GM12865 (cell line): ENCODE measurements at regions not wholly inside any gene's neighbourhood (a gene's known extent, or its start where the extent isn't known, plus 50 kb on each side); places are given as distances from the start of the nearest gene placed in this dataset.

ENCODE experiments used
- DNase-seq: peaks from one replicate; pipeline ENCODE4 v3.0.0; 2010; ENCODE audit warnings: low read depth
- H3K4me3 ChIP-seq: 2 replicates; pipeline ENCODE4 v1.5.1; 2011; ENCODE audit warnings: mild to moderate bottlenecking, low read depth, low read length, control low read depth
- TF ChIP-seq, protein P1 (sequence below): IDR thresholded peaks from 2 replicates; pipeline ENCODE4 v1.5.1; 2011; ENCODE audit warnings: low read length, control low read depth, low read depth, inconsistent platforms; ENCODE audit not compliant: insufficient read depth; ENCODE audit errors: missing control alignments

DNA sequence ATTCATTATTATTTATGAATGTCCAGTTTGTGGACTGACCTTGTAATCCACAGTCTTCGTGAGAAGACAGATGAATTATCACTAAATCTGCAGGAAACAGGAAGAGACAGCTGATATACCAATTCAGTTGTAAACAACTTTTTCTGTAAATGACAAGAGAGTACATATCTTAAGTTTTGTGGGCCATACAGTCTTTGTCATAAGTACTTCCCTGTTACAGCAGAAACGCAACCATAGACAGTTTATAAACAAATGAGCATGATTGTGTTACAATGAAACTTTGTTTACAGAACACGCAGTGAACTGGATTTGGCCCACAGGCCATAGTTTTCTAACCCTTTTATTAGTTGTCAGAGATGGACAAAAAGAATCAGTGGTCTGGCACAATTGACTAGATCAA is 443.4 kb downstream of the PDGFC start:
- no peak for DNase-seq
- TF ChIP-seq, protein P1, sequence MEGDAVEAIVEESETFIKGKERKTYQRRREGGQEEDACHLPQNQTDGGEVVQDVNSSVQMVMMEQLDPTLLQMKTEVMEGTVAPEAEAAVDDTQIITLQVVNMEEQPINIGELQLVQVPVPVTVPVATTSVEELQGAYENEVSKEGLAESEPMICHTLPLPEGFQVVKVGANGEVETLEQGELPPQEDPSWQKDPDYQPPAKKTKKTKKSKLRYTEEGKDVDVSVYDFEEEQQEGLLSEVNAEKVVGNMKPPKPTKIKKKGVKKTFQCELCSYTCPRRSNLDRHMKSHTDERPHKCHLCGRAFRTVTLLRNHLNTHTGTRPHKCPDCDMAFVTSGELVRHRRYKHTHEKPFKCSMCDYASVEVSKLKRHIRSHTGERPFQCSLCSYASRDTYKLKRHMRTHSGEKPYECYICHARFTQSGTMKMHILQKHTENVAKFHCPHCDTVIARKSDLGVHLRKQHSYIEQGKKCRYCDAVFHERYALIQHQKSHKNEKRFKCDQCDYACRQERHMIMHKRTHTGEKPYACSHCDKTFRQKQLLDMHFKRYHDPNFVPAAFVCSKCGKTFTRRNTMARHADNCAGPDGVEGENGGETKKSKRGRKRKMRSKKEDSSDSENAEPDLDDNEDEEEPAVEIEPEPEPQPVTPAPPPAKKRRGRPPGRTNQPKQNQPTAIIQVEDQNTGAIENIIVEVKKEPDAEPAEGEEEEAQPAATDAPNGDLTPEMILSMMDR: no peak
- H3K4me3 ChIP-seq: no peak overlapping the region

DNA sequence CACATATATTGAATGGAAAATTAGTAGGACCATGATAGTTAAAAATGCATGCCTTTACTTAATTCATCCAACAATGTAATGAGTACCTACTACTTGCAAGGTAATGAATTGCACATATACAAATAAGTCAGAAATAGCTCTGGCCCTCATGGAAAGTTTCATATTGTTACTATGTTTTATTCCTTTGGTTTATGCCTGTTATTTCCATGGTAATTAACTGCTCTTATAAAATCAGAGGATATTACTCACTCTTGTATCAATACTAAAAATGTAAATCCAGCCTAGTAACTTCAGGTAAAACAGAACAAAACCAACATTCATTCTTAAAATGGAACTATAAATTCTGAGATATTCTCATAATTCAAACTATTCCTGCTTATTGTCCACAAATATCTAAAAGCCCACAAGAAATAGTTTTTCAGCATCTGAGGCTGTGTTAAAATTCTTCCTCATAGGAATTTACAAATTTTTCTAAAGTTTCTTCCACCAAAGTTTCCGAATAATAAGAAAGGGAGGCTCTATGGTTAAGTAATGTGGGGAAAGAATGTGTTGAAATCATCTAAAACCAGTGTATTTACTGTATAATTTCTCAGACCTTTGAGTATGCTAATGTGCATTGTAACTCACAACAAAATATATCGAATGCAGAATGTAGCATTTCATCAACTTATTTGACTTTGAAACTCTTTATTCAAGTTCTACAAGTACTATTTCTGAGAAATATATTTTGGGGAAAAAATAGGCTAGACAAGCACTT is 444.2 kb downstream of the PDGFC start:
- TF ChIP-seq, protein P1: no peak
- DNase-seq: no peak
- H3K4me3 ChIP-seq: no peak overlapping the region

DNA sequence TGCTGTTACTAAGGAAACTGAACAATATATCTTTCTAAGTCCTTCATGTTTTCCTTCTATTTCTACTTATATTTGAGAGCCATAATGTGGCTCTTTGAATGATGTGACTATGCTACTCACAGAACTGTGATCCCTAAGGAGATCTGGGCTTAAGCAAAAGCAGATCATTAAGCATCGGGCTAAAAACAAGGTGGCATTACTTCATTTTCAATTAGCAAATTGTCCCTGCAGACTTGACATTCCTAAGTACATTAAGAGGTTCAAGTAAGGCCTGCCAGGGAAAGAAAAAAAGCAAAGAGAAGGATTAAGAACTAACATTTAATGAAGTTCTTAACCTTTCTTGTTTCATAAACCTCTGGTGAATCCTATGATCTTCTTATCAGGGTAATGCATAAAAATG is 447.6 kb downstream of the PDGFC start:
- DNase-seq: no peak
- TF ChIP-seq, protein P1: no peak
- no peak overlapping the region for H3K4me3 ChIP-seq

DNA sequence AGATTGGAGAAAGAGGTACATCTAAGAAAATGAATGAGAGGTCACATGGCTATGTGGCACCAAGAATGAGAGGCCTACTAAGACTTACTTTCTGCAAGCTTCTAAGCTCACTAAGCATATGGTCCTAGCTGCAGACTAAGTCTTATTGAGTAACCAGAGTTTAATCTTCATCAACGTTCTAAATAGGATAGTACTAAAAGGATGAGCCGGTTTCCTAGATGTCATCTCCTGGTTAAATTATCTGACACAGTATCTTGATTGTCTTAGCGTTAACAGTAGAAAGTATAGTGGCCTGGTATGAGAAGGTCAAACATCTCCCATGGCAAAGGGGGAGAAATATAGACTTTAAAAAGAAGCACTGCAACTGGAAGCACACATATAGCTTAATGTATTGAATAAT is 448.1 kb downstream of the PDGFC start:
- TF ChIP-seq, protein P1: no peak
- no peak for DNase-seq
- H3K4me3 ChIP-seq: no peak overlapping the region

DNA sequence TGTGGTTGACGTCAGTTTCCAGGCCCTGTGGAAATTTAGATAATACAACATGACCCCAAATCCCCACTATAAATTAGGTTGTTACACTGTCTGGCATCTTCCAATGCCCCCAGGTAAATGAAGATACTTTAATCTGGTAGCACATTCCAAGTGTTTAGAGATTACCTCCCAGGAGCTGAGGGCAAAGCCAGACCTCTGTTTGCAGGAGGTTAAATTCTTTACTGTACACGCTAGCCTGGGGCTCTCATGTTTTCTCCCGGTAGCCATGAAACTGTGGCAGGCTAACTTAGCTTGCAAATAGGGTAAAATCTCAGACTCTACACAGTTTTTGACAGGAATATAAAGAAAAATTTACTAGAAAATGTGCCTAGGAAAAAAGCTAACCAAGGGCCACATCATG is 450.0 kb downstream of the PDGFC start:
- H3K4me3 ChIP-seq: no peak overlapping the region
- TF ChIP-seq, protein P1: no peak
- no peak for DNase-seq

DNA sequence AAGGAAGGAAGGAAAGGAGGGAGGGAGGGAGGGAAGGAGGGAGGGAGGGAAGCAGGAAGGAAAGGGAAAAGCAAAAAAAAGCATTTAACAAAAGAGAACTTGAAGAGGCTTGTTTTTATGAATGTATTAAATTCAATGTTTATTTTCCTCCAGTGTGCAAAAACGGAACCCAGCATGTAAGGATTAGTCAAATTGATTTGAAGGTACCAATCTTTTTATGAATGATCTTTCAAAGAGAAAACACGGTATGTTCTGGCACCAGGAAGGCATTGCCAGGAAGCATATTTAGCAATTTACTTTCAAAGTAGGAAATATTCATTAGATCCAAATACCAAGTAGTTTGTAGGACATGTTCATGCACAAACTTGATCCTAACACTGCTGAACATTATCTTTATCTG is 453.6 kb downstream of the PDGFC start:
- TF ChIP-seq, protein P1: no peak
- DNase-seq: no peak
- H3K4me3 ChIP-seq: no peak overlapping the region

DNA sequence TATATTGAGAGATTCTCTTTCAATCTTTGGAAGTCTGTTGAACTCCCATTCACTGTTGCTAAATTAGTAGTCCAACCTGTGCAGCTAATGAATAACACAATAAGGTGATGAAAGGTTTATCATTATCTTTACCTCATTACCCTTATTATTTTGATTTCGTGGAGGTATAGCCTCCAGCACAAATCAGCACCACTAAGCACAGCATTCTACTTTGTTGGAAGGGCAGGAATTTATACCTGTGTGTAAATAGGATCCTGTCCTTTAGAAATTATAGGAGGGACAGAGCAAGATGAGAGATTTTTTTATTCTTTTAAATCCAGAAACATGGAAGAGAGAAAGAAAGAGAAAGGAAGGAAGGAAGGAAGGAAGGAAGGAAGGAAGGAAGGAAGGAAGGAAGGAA is 454.1 kb downstream of the PDGFC start:
- TF ChIP-seq, protein P1: no peak
- DNase-seq: no peak
- no peak overlapping the region for H3K4me3 ChIP-seq
